Stimulated activated CD8-positive, alpha-beta memory T cell treated with anti-CD3 and anti-CD28 coated beads, Interleukin-12 subunit alpha, Interleukin-12 subunit beta, amount 100 ng/mL, for 24 hours (primary cell): ENCODE measurements at regions not wholly inside any gene's neighbourhood (a gene's known extent, or its start where the extent isn't known, plus 50 kb on each side); places are given as distances from the start of the nearest gene placed in this dataset.
"Not testable (repeated sequence)": the region's sequence is repeated elsewhere in the genome, so short reads cannot be mapped to it uniquely, and the experiment has no call there.

Experiments used
- DNase-seq: peaks from one replicate; pipeline ENCODE4 v3.0.0-alpha.2; 2020; ENCODE audit errors: extremely low read depth

- no peak for DNase-seq
Observed at GRCh38 chr10:23754179-23754578, 315.3 kb downstream of the OTUD1 start.

- DNase-seq: no peak
Observed at GRCh38 chr10:23754941-23755340, 316.1 kb downstream of the OTUD1 start.

GRCh38 chr10:23755556-23755955, 316.7 kb downstream of the OTUD1 start:
- DNase-seq: no peak

- no peak for DNase-seq
Observed at GRCh38 chr10:23768281-23768680, 329.4 kb downstream of the OTUD1 start.

- no peak for DNase-seq
Observed at GRCh38 chr10:23777153-23777552, 338.3 kb downstream of the OTUD1 start.

- no peak for DNase-seq
Observed at GRCh38 chr10:23779301-23779700, 340.4 kb downstream of the OTUD1 start.

- no peak for DNase-seq
Observed at GRCh38 chr10:23780331-23780730, 341.5 kb downstream of the OTUD1 start.

GRCh38 chr10:23786594-23786993, 347.7 kb downstream of the OTUD1 start:
- no peak for DNase-seq

- no peak for DNase-seq
Observed at GRCh38 chr10:23793577-23793976, 354.7 kb downstream of the OTUD1 start.

- DNase-seq: not testable (repeated sequence)
Observed at GRCh38 chr10:23797452-23797851, 358.6 kb downstream of the OTUD1 start.

GRCh38 chr10:23804125-23804524, 365.2 kb downstream of the OTUD1 start:
- no peak for DNase-seq

- DNase-seq: no peak
Observed at GRCh38 chr10:23813687-23814086, 374.8 kb downstream of the OTUD1 start.

GRCh38 chr10:23818484-23818883, 379.6 kb downstream of the OTUD1 start:
- DNase-seq: no peak

- no peak for DNase-seq
Observed at GRCh38 chr10:23820792-23821191, 381.9 kb downstream of the OTUD1 start.

GRCh38 chr10:23824822-23825221, 384.1 kb upstream of the KIAA1217 start:
- no peak for DNase-seq

- DNase-seq: no peak
Observed at GRCh38 chr10:23826421-23826820, 382.5 kb upstream of the KIAA1217 start.

- no peak for DNase-seq
Observed at GRCh38 chr10:23829556-23829955, 379.4 kb upstream of the KIAA1217 start.

- DNase-seq: no peak
Observed at GRCh38 chr10:23834091-23834490, 374.8 kb upstream of the KIAA1217 start.

GRCh38 chr10:23850631-23851030, 358.3 kb upstream of the KIAA1217 start:
- no peak for DNase-seq

- no peak for DNase-seq
Observed at GRCh38 chr10:23859598-23859997, 349.3 kb upstream of the KIAA1217 start.

GRCh38 chr10:23864631-23865147, 344.2 kb upstream of the KIAA1217 start:
- no peak for DNase-seq

GRCh38 chr10:23866985-23867384, 342.0 kb upstream of the KIAA1217 start:
- DNase-seq: not testable (repeated sequence)

- no peak for DNase-seq
Observed at GRCh38 chr10:23868121-23868520, 340.8 kb upstream of the KIAA1217 start.

- no peak for DNase-seq
Observed at GRCh38 chr10:23869548-23869947, 339.4 kb upstream of the KIAA1217 start.

GRCh38 chr10:23869996-23870395, 338.9 kb upstream of the KIAA1217 start:
- no peak for DNase-seq
